NCI-H146 treated with DMSO at 0.1 percent for 48 hours (cell line): ENCODE measurements at regions not wholly inside any gene's neighbourhood (a gene's known extent, or its start where the extent isn't known, plus 50 kb on each side); places are given as distances from the start of the nearest gene placed in this dataset.

Experiments used
- DNase-seq: peaks from one replicate; lab custom pipeline; 2025; ENCODE audit not compliant: unreplicated experiment; lab: John Stamatoyannopoulos, UW

DNA sequence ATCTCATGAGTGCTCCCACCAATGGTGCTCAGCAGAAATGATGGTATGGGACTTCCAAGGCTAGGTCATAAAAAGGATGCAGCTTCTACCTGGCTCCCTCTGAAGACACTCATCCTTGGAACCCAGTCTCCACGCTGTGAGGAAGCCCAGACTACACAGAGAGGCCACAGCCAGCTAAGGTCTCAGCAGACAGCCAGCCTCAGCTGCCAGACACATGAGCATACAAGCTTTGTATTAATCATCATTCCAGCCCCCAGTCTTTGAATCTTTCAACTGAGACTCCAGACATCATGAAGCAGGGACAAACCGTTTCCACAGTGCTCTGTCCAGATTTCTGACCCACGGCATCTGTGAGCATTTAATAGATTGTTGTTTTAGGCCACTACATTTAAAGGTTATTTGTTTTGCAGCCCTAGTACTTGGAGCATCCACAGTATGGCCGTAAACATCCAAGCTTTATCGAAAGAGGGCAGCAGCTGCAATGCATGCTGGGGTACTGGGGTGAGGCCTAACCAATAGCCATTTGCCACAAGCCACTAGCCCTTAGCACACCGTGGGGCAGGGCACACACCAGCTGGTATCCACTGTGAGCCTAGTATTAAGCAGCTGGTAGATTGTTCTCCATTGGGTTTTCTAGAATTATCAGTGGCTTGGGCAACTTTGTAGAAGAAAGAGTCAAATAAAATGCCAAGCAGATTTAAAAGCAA, 449.1 kb downstream of the BCOR start:
- DNase-seq, result no peak

DNA sequence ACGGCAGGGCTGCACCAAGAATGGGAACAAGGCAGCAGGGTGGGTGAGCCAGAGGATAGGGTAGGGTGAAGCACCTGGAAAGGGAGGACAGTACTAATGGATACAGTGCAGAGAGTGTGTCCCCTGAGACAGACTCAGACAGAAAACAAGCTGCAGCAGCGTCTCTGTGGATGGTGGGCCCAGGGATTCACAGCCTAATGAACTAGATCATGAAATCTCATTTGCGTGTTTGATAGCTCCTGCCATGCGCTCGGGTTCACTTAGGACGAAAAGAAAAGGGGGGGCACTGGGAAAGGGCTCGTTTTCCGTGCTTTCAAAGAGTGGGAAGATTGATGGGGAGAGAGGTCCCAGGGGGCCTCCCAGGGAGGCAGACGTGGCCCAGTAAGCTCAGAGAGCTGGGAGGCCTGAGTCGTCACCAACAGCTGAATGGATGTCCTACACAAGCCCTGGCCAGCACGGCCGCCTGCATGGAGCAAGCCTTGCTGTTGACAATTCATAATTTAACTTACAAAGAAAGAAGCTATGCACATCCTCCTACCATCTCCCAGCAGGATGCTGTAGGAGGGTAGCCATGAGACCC, 446.9 kb downstream of the BCOR start:
- DNase-seq, result no peak

DNA sequence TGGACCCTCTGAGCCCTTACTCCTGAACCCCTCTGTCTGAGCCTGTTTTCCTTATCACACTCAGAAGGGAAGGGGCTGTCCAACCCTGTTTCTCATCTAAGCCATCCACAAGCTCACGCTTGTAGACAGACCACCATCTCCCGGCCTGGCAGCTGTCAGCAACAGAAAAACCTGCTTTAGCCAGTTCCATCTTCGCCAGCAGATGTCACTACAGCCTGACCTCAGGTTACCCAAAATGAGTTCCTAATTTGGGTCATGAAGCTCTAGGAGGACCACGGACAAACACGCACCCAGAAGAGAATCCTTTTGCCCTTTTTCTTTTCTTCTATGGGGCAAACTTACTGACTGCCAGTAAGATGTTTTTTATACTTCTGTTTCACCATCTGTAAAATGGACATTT, 445.4 kb downstream of the BCOR start:
- DNase-seq, result no peak

GRCh38 chrX:39653691-39654090, 444.1 kb downstream of the BCOR start:
- DNase-seq, result no peak

DNA sequence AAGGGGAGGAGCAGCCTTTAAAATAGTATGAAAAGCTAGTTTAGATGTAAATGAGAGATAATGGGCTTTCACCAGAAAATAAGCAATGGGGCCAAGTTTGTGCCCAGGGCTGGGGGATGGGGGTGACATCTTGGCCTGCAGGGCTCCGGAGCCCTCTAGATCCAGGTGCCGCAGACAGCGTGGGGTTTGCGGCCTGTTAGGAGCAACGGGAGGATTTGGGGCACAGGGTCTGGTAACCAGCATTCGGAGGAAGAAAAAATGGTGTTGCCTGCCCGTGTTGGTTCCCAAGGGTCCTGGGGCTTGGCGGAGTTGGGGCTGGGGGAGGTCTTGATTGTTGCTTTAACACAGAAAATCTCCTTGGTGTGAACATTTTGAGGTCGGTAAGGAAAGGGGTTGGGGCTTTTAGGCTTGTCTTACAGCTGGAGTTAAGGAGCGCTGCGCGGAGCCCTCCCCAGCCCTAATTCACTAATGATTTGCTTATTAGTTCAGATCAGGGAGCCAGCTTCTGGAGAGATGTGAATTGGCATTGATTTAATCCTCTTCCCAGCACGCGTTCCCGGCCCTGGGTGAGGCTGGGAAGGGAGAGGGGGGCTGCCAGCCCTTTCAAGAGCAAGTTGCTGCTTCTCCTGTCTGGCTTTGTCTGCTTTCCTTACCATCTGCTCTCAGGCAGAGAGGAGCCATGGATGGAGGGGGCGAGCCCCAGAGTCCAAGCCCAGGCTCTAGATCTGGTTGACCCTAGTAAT, 443.4 kb downstream of the BCOR start:
- DNase-seq, result no peak

- DNase-seq, result peak; percentile 6
Observed at GRCh38 chrX:39654952-39655351, 442.8 kb downstream of the BCOR start.

- no peak for DNase-seq
Observed at GRCh38 chrX:39661116-39661907, 436.4 kb downstream of the BCOR start.

DNA sequence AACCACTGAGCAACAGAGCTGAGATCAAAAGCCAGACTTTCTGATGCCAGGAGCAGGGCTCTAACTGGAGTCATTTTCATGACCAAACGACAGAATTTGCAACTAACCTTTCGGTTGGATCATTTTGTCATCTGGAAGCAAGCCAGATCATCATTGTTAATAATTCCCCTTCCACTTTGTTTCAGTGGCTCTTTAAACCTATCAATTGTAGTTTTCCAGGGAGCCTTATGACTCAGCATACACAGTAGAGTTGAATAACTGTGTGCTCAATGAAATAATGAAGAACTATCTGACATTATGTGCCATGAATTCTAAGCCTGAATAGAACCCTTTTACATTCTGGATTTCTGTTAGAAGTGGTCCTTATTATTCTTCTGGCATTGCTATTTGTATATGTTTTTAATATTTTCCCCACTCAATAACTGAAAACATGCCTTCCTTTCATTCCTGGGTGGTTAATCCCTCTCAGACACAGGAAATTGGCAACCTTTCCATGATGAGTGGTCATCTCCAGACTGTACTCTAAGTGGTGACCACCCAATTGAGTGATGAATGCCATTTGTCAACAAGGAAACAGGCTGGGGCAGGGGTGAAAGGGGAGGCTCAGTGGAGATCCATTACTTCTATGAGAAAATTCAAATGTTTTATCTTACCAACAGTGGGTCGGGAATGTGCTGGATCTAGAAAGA, 431.8 kb downstream of the BCOR start:
- no peak for DNase-seq

GRCh38 chrX:39667191-39667590, 430.6 kb downstream of the BCOR start:
- no peak for DNase-seq

DNA sequence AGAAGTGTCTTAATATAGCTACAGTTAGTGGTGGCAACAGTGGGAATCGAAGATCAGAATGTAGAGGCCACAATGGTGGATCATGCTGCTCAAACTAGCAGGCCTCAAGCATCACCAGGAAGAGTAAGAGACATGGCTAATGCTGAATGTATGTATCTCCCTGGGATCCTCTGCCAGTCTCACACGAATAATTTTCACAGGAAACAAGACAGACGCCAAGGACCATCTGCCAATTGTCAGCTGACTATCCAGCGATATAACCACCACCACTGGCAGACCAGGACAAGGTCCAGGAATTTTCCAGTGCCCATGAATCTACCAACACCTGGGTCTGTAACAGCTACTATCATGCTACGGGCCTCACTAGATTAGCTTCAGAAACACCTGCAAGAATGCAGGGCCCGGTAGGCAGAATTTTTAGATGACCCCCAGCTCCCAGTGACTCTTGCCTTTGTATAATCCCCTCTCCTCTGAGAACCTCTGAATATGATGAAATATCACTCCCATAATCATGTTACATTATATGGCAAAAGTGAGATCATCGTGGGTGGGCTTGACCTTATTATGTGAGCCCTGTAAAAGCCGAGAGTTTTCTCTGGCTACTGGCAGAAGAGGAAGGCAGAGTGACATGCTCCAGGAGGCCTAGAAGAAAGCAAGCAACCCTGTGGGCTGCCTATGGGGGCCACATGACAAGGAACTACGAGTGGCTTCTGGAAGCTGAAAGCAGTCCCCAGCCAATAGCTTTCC, 429.8 kb downstream of the BCOR start:
- no peak for DNase-seq

DNA sequence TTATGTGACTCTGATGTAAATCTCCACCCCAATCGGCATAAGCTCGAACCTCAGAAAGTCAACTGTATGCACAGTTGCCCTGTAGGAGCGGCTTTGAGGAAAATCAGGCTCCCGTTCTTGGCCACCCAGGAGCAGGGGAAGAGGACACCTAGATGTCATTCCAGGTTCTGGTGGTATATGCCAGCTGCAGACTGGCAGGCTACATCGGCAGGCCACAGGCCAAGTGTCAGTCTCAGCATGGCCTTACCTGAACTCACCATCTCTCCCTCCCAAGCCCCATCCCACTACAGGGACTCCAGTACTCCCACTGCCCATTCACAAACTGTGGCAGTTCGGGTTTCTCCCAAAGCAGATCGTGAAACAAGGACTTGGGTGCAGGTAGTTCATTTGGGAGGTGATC, 428.1 kb downstream of the BCOR start:
- DNase-seq, result no peak

GRCh38 chrX:39670281-39670680, 427.5 kb downstream of the BCOR start:
- no peak for DNase-seq

GRCh38 chrX:39672405-39672804, 425.4 kb downstream of the BCOR start:
- DNase-seq, result no peak

- no peak for DNase-seq
Observed at GRCh38 chrX:39674490-39675161, 423.1 kb downstream of the BCOR start.

GRCh38 chrX:39675162-39675553, 422.6 kb downstream of the BCOR start:
- no peak for DNase-seq

DNA sequence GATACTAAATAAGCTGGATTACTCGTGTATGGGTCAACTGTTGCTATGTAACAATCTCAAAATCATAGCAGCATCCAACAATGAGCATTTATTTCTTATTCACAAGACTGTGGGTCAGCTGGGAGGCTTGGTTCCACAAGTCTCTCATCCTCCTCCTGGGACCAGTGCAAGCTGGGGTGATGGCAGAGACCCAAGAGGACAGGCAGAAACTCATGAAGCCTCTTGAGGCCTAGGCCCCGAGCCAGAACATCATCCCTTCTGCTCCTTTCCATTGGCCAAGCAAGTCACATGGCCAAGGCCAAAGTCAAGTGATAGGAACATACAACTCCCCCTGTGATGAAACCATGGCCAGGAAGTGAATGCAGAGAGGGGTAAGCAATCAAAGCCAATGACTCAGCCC, 422.1 kb downstream of the BCOR start:
- DNase-seq, result no peak

- DNase-seq, result no peak
Observed at GRCh38 chrX:39676434-39676833, 421.3 kb downstream of the BCOR start.

- DNase-seq, result no peak
Observed at GRCh38 chrX:39677585-39677977, 420.2 kb downstream of the BCOR start.

DNA sequence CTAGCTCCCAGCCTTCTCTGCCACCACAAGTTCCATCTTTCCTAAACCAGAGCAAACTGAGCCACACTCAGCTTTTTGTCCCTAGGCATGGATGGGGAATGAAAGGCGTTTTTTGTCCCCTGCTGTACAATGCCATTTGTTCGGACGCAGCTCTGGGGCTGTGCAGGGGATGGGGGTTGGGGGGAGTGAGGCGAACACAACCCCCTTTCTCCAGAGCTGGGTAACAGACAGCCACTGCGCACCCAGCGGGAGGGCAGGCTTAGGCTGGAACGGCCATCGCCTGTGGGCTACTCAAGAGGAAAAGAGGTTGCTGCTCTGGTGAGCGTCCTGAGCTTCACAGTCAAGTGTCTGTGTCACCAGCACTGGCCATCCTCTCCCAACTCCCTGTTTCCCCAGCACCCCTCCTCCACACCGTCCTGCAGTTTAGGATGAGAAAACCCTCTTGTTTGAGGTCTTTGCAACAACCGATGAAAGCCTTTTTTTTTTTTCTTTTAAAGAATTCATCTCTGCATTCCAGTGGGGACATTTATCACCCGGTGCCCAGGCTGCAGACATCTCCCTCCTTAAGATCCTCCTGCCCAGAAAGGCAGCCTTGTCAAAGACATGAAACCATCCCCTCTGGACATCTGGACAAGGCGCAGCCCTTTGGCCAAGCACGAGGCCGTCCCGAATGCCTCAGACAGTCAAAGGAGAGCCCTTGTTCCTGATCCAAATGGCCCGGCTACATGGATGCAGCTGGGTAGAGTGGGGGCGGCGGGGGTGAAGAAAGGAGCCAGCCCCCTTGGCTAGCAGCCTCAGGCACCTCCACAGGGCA, 419.6 kb downstream of the BCOR start:
- DNase-seq, result no peak
